ENCODE measurements at regions not wholly inside any gene's neighbourhood (a gene's known extent, or its start where the extent isn't known, plus 50 kb on each side); places are given as distances from the start of the nearest gene placed in this dataset.

- no peak for TF ChIP-seq POLR2AphosphoS5 (IDR thresholded peaks at IDR 0.05)
- no peak for TF ChIP-seq CTCF (IDR thresholded peaks at IDR 0.05)
- no peak for TF ChIP-seq POLR2A (IDR thresholded peaks at IDR 0.05)
- TF ChIP-seq EP300 (IDR thresholded peaks at IDR 0.05), result no peak
These were observed 588.3 kb upstream of the TMPRSS15 start for GRCh38 chr21:18991846-18992245.
